HG02852 (cell line): ENCODE measurements at regions not wholly inside any gene's neighbourhood (a gene's known extent, or its start where the extent isn't known, plus 50 kb on each side); places are given as distances from the start of the nearest gene placed in this dataset.
"Not testable (repeated sequence)": the region's sequence is repeated elsewhere in the genome, so short reads cannot be mapped to it uniquely, and the experiment has no call there.

ENCODE experiments used
- ATAC-seq: cut with Tn5 transposase; IDR thresholded peaks from one replicate; pipeline ENCODE4 v1.9.1; 2021; ENCODE audit warnings: mild to moderate bottlenecking, moderate library complexity; ENCODE audit not compliant: unreplicated experiment

- ATAC-seq: no peak
Observed at GRCh38 chr3:35849496-35849895, 210.2 kb downstream of the ARPP21 start.

DNA sequence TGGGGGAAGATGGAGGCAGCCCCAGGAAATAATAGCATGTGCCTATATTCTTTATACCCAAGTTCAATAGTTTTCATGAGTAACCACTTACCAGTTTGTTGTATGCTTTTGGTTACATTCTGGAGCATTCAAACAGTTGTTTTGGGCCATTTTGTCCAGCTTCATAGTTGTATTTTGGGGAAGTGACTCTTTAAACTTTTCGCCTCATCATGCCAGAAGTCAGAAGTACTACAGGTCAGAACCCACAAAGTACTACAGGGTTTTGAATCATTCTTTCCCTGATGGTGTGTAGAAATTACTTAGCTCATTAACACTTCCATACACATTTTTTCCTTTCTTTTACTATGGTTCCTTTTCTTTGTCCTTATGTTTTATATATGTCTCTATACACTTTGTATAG is 210.6 kb downstream of the ARPP21 start:
- ATAC-seq: no peak

DNA sequence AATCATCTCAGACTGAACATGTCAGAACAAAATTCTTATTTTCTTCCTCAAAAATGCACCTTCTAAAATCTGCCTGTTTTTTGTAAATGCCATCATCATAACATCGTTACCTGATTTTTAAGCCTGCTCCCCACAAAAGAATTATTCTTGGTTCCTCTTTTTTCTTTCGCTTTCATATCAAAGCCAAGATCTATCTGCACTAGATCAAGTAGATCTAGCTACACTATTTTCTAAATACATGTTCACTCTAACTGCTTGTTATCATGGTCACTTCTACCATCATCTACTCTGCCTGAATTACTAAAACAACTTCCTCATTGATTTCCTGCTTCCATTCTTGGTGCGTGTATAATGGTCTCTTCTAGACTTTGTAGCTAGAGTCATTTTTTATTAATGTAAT is 217.7 kb downstream of the ARPP21 start:
- ATAC-seq: peak; percentile 91

GRCh38 chr3:35862057-35862456 is 222.7 kb downstream of the ARPP21 start:
- ATAC-seq: no peak

GRCh38 chr3:35864871-35865270 is 225.5 kb downstream of the ARPP21 start:
- no peak for ATAC-seq

- ATAC-seq: no peak
Observed at GRCh38 chr3:35867791-35868190, 228.5 kb downstream of the ARPP21 start.

- ATAC-seq: no peak
Observed at GRCh38 chr3:35871009-35871408, 231.7 kb downstream of the ARPP21 start.

GRCh38 chr3:35883929-35884328 is 244.6 kb downstream of the ARPP21 start:
- no peak for ATAC-seq

DNA sequence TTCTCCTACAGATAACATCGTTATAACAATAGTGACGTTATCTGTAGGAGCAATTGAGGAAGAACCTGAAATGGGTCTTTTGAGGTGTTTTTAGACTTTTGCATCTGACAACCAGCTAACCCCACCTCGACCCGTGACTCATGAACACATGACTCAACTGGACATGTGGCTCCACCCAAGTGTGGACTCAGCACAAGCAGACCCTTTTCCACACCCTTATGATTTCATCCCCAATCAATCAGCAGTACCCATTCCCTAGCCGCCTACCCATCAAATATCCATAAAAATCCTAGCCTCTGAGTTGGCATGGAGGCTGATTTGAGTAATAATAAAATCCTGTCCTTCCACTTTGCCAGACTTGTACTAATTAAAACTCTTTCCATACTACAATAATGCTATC is 255.4 kb downstream of the ARPP21 start:
- ATAC-seq: no peak

DNA sequence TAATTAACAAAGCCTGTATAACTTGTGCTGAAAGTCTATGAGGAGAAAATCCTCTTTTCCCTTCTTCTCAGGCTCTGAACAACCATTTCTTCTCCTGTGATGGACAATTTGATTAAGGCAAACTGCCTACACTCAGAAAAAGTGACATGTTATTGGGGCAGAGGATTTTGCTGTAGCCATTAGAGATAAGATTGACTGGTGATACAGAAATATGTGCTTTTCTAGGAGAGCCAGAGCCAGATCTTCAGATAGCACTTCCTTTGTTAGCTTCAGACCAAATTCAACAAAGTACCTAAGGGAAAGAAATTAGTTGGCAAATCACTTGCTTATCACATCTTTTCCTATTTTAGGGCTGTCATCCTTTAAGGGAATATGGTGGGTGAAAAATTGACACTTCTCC is 259.9 kb downstream of the ARPP21 start:
- ATAC-seq: no peak

- ATAC-seq: no peak
Observed at GRCh38 chr3:35900079-35900478, 260.8 kb downstream of the ARPP21 start.

DNA sequence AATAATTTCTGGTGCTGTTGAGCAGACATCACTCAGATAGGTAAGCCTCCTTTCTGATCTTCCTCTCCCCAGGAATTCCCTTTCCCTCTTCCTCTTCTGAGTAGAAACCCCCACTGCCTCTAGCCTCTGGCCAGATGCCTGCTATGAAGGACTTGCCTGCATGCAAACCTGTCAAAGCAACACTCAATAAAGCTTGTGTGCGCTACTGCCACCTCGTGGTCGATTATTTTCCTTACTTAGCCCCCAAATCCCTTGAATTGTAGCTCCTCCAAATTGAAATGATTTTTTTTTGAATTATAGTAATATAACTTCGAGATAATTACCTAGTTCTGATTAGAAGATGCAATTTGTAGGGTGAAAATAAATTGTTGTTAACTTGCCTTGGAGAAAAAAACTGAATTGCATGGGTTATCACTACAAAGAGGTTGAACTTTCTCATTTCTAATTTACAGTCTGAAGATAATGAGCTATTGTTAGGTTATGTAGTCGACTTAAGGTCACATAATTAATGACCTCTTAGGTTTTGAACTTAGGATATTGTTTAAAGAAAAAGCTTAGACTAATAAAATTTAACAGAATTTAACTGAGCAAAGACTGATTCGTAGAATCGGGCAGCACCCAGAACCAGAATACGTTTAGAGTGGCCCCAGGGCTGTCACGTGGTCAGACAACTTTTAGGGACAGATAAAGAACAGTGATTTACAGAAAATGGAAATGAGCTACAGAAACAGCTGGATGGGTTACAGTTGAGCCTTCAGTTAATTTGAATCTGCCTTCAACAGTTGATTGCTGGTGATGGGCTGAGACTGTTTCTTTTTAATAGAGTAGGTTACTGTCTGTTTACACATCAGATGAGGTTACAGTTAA is 269.3 kb downstream of the ARPP21 start:
- ATAC-seq: peak; percentile 92

DNA sequence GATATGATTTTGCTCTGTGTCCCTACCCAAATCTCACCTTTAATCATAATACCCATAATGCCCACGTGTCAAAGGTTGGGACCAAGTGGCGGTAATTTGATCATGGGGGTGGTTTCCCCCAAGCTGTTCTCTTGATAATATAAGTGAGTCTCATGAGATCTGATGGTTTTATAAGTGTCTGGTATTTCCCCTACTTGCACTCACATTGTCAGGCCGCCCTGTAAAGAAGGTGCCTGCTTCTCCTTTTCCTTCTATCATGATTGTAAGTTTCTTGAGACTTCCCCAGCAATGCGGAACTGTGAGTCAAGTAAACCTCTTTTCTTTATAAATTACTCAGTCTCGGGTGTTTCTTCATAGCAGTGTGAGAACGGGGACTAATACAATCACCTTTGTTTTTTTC is 279.8 kb downstream of the ARPP21 start:
- no peak for ATAC-seq

DNA sequence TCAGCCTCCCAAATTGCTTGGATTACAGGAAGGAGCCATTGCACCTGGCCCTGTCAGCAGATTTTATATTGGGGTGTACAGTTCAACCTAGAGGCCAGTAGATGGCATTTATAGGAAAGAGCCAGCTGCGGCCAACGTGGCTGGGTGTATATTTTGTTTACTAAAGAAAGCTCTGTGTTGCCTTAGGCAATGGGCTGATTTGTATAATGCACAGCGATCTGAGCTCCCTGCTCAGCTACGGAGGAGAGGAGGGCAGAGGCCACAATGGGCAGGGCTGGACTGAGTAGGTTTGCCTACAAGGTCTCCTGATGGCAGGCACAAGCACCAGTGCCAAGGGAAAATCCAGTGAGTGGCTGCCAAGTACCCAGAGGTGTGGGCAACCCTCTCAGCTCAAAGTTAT is 282.4 kb downstream of the ARPP21 start:
- ATAC-seq: no peak

DNA sequence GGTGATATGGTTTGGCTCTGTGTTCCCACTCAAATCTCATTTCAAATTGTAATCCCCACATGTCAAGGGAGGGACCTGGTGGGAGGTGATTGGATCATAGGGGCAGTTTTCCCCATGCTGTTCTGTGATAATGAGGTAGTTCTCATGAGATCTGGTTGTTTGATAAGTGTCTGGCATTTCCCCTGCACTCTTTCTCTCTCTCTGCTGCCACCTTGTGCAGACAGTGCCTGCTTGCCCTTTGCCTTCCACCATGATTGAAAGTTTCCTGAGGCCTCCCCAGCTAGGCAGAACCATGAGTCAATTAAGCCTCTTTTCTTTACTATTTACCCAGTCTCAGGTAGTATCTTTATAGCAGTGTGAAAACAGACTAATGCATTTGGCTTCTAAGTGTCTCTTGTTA is 284.7 kb downstream of the ARPP21 start:
- not testable (repeated sequence) for ATAC-seq

DNA sequence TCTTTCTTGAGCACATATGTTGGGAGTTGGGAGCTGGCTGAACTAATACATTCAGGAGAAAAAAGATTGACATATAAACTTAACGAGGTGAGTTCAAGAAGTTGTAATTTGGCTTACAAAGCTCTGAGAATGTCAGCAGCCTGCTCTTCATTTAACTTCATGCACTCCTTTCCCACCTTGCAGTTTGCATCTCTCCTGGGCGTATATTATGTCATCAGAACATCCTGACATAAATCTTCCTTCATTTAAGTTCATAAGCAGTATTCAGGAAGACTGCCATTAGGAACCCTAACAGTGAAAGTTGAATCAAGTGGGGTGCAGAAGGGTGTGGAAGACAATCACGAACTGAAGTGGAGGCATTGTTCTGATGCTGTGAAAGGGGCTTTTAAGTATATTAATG is 288.1 kb downstream of the ARPP21 start:
- no peak for ATAC-seq

DNA sequence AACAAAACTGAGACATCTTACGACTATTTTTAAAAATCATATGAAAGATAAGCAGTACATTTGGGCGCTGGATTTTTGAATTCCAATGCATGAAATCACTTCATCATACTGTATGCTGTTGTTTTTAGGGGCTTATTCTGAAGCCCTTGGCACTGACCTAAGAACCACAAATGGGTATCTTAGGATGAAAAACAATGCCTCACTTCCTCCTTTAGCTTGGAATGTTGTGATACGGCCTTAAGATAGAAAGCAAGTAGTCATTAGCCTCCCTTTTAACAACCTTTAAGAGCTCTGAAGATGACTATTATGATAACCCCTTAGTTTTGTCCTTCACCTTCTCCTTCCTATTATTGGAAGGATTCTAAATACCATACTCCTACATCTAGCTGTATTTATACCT is 289.8 kb downstream of the ARPP21 start:
- no peak for ATAC-seq

GRCh38 chr3:35931867-35932266 is 292.5 kb downstream of the ARPP21 start:
- ATAC-seq: no peak

GRCh38 chr3:35932995-35933394 is 293.7 kb downstream of the ARPP21 start:
- no peak for ATAC-seq

- ATAC-seq: no peak
Observed at GRCh38 chr3:35936571-35936970, 297.2 kb downstream of the ARPP21 start.

GRCh38 chr3:35944926-35945710 is 305.8 kb downstream of the ARPP21 start:
- no peak for ATAC-seq
